NCI-H2029 (cell line): ENCODE measurements at regions not wholly inside any gene's neighbourhood (a gene's known extent, or its start where the extent isn't known, plus 50 kb on each side); places are given as distances from the start of the nearest gene placed in this dataset.

Experiments used
- DNase-seq: peaks from one replicate; lab custom pipeline; 2025; lab: John Stamatoyannopoulos, UW

- DNase-seq, result no peak
These were observed 413.6 kb downstream of the ENC1 start for GRCh38 chr5:74226716-74227485.

GRCh38 chr5:74225587-74225986 is 414.9 kb downstream of the ENC1 start:
- DNase-seq, result no peak

GRCh38 chr5:74224331-74224730 is 416.2 kb downstream of the ENC1 start:
- no peak for DNase-seq

- no peak for DNase-seq
These were observed 417.7 kb downstream of the ENC1 start for GRCh38 chr5:74222806-74223205.

- no peak for DNase-seq
These were observed 419.1 kb downstream of the ENC1 start for GRCh38 chr5:74221413-74221812.

GRCh38 chr5:74216012-74216411 is 424.5 kb downstream of the ENC1 start:
- no peak for DNase-seq

- no peak for DNase-seq
These were observed 428.2 kb downstream of the ENC1 start for GRCh38 chr5:74212336-74212735.

GRCh38 chr5:74209571-74209970 is 431.0 kb downstream of the ENC1 start:
- DNase-seq, result no peak

- peak; percentile 100 for DNase-seq
These were observed 433.7 kb downstream of the ENC1 start for GRCh38 chr5:74206579-74207550.

GRCh38 chr5:74205767-74206578 is 434.6 kb downstream of the ENC1 start:
- DNase-seq, result no peak

GRCh38 chr5:74201334-74202081 is 439.0 kb downstream of the ENC1 start:
- peak; percentile 94 for DNase-seq

- DNase-seq, result peak; percentile 92
These were observed 440.0 kb downstream of the ENC1 start for GRCh38 chr5:74200560-74200959.

GRCh38 chr5:74199436-74200210 is 440.9 kb downstream of the ENC1 start:
- no peak for DNase-seq

- no peak for DNase-seq
These were observed 441.5 kb downstream of the ENC1 start for GRCh38 chr5:74199005-74199404.

GRCh38 chr5:74198156-74198555 is 442.4 kb downstream of the ENC1 start:
- no peak for DNase-seq

GRCh38 chr5:74196233-74196632 is 444.3 kb downstream of the ENC1 start:
- no peak for DNase-seq

GRCh38 chr5:74194196-74194595 is 446.3 kb downstream of the ENC1 start:
- no peak for DNase-seq

- no peak for DNase-seq
These were observed 447.8 kb downstream of the ENC1 start for GRCh38 chr5:74192606-74193299.

GRCh38 chr5:74188351-74189105 is 452.0 kb downstream of the ENC1 start:
- no peak for DNase-seq
